Left renal pelvis (tissue), 4 donors: ENCODE measurements at regions not wholly inside any gene's neighbourhood (a gene's known extent, or its start where the extent isn't known, plus 50 kb on each side); places are given as distances from the start of the nearest gene placed in this dataset.

ENCODE experiments used
- DNase-seq, 4 donors: peaks; one replicate each; pipeline ENCODE4 v3.0.0-alpha.2; 2013; ENCODE audit warnings: low read depth in 4 of 4, low spot score in 3 of 4

DNA sequence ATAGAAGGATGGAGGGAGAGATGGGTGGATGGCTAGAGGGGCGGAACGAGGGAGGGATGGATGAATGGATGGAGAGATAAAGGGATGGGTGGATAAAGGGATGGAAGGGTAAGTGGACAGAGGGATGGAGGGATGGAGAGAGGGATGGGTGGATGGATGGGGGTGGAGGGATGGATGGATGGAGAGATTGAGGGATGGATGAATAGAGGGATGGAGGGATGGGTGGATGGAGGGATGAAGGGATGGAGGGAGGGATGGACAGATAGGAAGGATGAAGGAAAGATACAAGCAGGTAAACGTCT is 313.3 kb downstream of the UACA start:
- DNase-seq: no peak

GRCh38 chr15:70449311-70450141 is 313.8 kb downstream of the UACA start:
- DNase-seq: no peak

- peak in 1 of 4 donors; percentile 30 for DNase-seq
These were observed 315.2 kb downstream of the UACA start for GRCh38 chr15:70447928-70448698.

DNA sequence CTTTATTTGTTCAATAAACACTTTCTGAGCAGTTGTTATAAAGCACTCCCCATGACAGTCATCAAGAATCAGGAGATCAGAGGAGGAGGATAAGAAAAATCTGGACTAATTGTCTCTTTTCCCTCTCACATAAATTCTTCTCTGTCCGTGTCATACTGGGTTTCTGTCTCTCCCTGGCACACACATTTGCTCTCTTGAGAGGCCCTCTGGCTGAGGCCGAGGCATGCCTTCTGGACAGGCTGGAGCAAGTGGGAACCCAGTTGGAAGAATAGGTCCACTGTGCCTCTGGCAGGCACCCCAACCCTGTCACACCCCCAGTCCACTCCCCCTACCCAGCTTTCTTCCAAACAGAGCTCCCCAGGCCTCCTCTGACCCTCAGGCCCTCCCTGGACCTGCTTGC is 315.8 kb downstream of the UACA start:
- DNase-seq: no peak

- DNase-seq: no peak
These were observed 316.3 kb downstream of the UACA start for GRCh38 chr15:70447081-70447480.

DNA sequence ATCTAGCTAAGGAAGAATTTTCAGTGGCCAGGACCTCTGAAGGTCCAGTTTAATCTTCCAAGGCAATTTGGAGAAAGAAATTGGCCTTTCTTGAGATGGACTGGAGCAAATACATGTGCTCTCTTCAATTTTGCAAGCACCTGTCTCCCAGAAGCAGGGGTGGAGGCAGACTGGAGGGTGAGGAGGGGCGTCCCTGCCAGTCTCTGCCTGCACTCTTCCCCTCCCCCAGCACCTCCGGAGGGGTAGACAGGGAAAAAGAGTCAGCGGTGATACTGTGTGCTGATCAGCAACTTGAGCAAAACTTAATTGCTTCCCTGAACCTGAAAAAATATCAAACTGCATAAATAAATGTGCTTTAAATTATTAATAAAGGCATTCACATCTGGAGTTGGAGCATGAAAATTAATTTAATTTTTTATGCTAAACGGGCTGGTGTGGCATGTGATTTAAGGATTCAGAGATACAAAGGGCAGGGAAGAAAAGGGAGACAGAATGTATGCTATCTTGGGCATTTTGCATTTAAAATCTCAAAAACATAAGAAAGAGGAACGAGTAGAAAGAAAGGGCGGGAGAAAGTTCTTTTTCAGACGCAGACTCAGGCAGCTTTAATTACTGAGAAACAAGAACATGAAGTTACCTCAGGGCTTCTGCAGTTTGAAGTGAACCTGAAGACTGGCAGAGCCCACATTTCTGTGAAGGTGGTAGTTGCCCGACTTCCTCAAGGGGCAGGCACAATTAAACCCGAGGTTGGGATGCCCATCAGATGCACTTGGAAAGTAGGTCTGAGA is 319.7 kb downstream of the UACA start:
- no peak for DNase-seq

- DNase-seq: no peak
These were observed 320.6 kb downstream of the UACA start for GRCh38 chr15:70442616-70443321.

- DNase-seq: no peak
These were observed 321.1 kb downstream of the UACA start for GRCh38 chr15:70442211-70442610.

- no peak for DNase-seq
These were observed 322.8 kb downstream of the UACA start for GRCh38 chr15:70440416-70441138.

DNA sequence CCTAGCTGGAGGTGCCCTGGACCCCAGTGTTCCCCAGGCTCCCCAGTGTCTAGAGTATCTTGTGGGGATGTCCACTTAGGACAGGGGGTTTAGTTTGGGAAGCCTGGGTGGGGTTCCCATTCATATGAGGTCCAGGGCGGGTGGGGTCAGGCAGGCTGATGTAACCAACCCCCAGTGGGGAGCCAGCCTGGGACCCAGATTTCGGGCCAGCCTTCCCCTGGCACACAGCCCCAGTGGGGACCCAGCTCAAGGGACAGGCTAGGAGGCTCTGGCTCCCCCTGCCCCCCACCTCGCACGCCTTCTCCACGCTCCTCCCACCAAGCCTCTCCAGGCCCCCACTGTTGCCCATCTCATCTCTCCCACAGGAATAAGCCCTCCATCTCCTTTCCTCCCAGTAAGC is 323.5 kb downstream of the UACA start:
- no peak for DNase-seq

DNA sequence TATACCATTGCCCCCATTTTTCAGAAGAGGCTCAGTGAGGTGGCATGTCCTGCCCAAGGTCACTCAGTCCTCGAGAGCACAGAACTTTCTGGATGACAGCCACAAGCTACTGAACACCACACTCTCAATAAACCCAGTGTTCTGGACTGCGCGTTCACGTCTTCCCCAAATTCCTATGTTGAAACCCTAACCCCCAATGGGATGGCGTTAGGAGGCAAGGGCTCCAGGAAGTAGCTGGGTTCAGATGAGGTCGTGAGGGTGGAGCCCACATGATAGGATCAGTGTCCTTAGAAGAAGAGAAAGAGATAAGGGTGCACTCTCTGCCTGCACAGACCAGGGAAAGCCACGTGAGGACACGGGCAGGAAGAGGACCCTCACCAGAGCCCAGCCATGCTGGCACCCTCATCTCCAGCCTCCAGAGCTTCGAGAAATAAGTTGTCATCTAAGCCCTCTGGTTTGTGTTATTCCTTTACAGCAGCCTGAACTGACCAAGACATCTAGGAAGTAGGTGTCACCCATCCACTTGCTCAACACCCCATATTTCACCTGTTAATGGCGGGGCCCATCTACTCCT is 324.0 kb downstream of the UACA start:
- no peak for DNase-seq

- DNase-seq: no peak
These were observed 324.6 kb downstream of the UACA start for GRCh38 chr15:70438776-70439175.

- no peak for DNase-seq
These were observed 325.4 kb downstream of the UACA start for GRCh38 chr15:70437882-70438451.

- DNase-seq: no peak
These were observed 326.3 kb downstream of the UACA start for GRCh38 chr15:70437089-70437488.

DNA sequence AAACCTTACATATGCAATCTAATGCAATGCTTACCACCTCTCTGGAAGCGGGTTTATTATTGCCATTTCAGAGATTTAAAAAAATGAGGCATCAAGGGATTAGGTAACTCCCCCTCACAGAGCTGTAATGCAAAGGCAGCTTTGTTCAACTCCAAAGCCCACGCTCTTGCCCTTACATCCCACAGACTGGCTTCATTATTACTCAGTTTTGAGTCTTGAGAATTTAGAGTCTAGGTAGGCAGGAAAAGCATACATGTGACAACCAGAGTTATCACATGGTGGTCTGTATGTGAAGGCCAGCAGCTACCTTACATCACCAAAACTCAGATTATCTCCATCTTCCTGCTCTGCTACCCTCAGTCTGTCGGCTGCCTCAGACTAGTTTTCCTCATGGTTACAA is 326.9 kb downstream of the UACA start:
- DNase-seq: no peak

DNA sequence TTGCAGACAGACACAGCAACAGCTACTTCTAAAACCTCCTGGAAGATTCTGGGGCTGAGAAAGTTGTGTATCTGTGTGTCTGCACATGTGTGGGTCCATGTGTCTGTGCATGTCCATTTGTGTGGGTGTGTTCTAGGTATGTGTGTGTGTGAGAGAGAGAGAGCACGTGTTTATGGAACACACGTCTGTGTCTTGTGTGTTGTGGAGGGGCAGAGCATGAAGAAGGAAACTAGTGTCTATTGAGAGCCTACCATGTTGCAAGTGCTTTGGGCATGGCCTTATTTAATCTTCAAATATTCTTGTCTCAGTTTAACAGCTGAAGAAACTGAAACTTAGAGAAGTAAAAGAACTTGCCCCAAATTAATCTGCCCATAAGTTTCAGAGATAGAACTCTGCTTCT is 327.5 kb downstream of the UACA start:
- no peak for DNase-seq

GRCh38 chr15:70435369-70435768 is 328.0 kb downstream of the UACA start:
- DNase-seq: no peak

GRCh38 chr15:70433586-70434324 is 329.6 kb downstream of the UACA start:
- no peak for DNase-seq
